Colonic mucosa (tissue), 4 donors: ENCODE measurements at regions not wholly inside any gene's neighbourhood (a gene's known extent, or its start where the extent isn't known, plus 50 kb on each side); places are given as distances from the start of the nearest gene placed in this dataset.

Experiments used
- DNase-seq: peaks from one replicate; pipeline ENCODE4 v3.0.0-alpha.2; 2020
- H3K27ac ChIP-seq: fragments of 200-600 bp; one replicate; pipeline ENCODE4 v1.8.0; 2021
- H3K27me3 ChIP-seq: fragments of 200-600 bp; one replicate; pipeline ENCODE4 v1.8.0; 2021
- H3K36me3 ChIP-seq: fragments of 200-600 bp; one replicate; pipeline ENCODE4 v1.8.0; 2021
- H3K4me1 ChIP-seq: fragments of 200-600 bp; one replicate; pipeline ENCODE4 v1.8.0; 2021; ENCODE audit warnings: mild to moderate bottlenecking
- H3K4me3 ChIP-seq: fragments of 200-600 bp; one replicate; pipeline ENCODE4 v1.8.0; 2021
- H3K9ac ChIP-seq, 2 donors: one replicate each; pipeline ENCODE4 v1.7.0; 2013; ENCODE audit warnings: control low read depth in 2 of 2, low read depth in 2 of 2, low read length in 2 of 2
- H3K9me3 ChIP-seq: fragments of 200-600 bp; one replicate; pipeline ENCODE4 v1.8.0; 2021
- CTCF ChIP-seq: fragments of 200-600 bp; IDR thresholded peaks from one replicate; pipeline ENCODE4 v1.8.0; 2022; ENCODE audit warnings: antibody characterized with exemption, mild to moderate bottlenecking
- intact Hi-C: fragments of 100-400 bp; cut with DNase I; formaldehyde crosslinking; loops from one replicate; pipeline ENCODE4 v1.14.1; 2022
- donor health status: healthy.
- donor health status: DM: no; HTN: no; CAD: no.
- donor health status: DM: no; HTN: no; CAD: no.

- Histone ChIP-seq H3K4me1 (no peaks in the 10 kb centered on the region), H3K36me3 (no peaks in the 10 kb centered on the region), H3K27me3 (no peaks in the 10 kb centered on the region), H3K9me3 (no peaks in the 10 kb centered on the region), H3K4me3 (no peak overlapping the region), H3K9ac (no peak overlapping the region), H3K27ac (no peak overlapping the region)
- intact Hi-C loops: no loop called here
- TF ChIP-seq CTCF: no peak
- DNase-seq: no peak
Observed at GRCh38 chr18:66346833-66347588, 256.9 kb downstream of the CDH19 start.

DNA sequence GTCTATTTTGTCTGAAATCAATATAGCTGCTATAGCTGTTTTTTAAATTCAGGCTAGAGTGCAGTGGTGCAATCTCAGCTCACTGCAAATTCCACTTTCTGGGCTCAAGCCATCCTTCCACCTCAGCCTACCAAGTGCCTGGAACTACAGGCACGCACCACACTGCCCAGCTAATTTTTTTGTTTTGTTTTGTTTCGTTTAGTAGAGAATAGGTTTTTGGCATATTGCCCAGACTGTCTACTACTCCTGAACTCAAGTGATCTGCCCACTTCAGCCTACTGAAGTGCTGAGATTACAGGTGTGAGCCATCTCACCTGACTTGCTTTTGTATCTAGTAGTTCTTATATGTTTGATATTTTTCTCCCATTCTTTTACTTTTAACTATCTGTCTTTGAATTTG lies 259.7 kb downstream of the CDH19 start:
- TF ChIP-seq CTCF: no peak
- no peak for DNase-seq
- Histone ChIP-seq H3K36me3 (no peaks in the 10 kb centered on the region), H3K9me3 (no peaks in the 10 kb centered on the region), H3K27me3 (no peaks in the 10 kb centered on the region), H3K9ac (no peak overlapping the region), H3K27ac (no peak overlapping the region), H3K4me1 (no peaks in the 10 kb centered on the region), H3K4me3 (no peak overlapping the region)
- intact Hi-C loops: no loop called here

GRCh38 chr18:66342577-66342976 lies 261.3 kb downstream of the CDH19 start:
- no peak overlapping the region for H3K27ac ChIP-seq
- DNase-seq: no peak
- no peak overlapping the region for H3K4me3 ChIP-seq
- H3K9me3 ChIP-seq: no peaks in the 10 kb centered on the region
- TF ChIP-seq CTCF: no peak
- intact Hi-C loops: no loop called here
- no peaks in the 10 kb centered on the region for H3K36me3 ChIP-seq
- H3K4me1 ChIP-seq: no peaks in the 10 kb centered on the region
- no peak overlapping the region for H3K9ac ChIP-seq
- H3K27me3 ChIP-seq: no peaks in the 10 kb centered on the region

- intact Hi-C loops: no loop called here
Observed at GRCh38 chr18:66334534-66334933, 269.4 kb downstream of the CDH19 start.

GRCh38 chr18:66329716-66330115 lies 274.2 kb downstream of the CDH19 start:
- no peak for TF ChIP-seq CTCF
- no peaks in the 10 kb centered on the region for H3K36me3 ChIP-seq
- no peak overlapping the region for H3K27ac ChIP-seq
- no peaks in the 10 kb centered on the region for H3K9me3 ChIP-seq
- no peaks in the 10 kb centered on the region for H3K4me1 ChIP-seq
- H3K9ac ChIP-seq: no peak overlapping the region
- DNase-seq: no peak
- H3K4me3 ChIP-seq: no peak overlapping the region
- no peaks in the 10 kb centered on the region for H3K27me3 ChIP-seq
- intact Hi-C loops: no loop called here

More at GRCh38 chr18:66334534-66334933, 269.4 kb downstream of the CDH19 start:
- no peak for TF ChIP-seq CTCF
- no peaks in the 10 kb centered on the region for H3K36me3 ChIP-seq
- no peak overlapping the region for H3K4me3 ChIP-seq
- no peaks in the 10 kb centered on the region for H3K27me3 ChIP-seq
- DNase-seq: no peak
- no peaks in the 10 kb centered on the region for H3K4me1 ChIP-seq
- H3K9ac ChIP-seq: no peak overlapping the region
- H3K9me3 ChIP-seq: no peaks in the 10 kb centered on the region
- no peak overlapping the region for H3K27ac ChIP-seq
